HTR-8/SVneo (cell line): ENCODE measurements at regions not wholly inside any gene's neighbourhood (a gene's known extent, or its start where the extent isn't known, plus 50 kb on each side); places are given as distances from the start of the nearest gene placed in this dataset.

Source experiments
- DNase-seq: peaks from one replicate; pipeline ENCODE4 v3.0.0; 2011; ENCODE audit warnings: low spot score, mixed read lengths; ENCODE audit not compliant: insufficient read length
- FAIRE-seq: peaks from 2 replicates; lab custom pipeline; 2011; peaks lifted over from hg19 to GRCh38; lab: Jason Lieb, UNC

GRCh38 chr10:7507887-7508726 lies 97.3 kb upstream of the SFMBT2 start:
- FAIRE-seq (no peak), DNase-seq (no peak)

- no peak for FAIRE-seq
- DNase-seq, result no peak
Observed at GRCh38 chr10:7506571-7506970, 95.7 kb upstream of the SFMBT2 start.

- FAIRE-seq (no peak), DNase-seq (no peak)
Observed at GRCh38 chr10:7505196-7505595, 94.4 kb upstream of the SFMBT2 start.

DNA sequence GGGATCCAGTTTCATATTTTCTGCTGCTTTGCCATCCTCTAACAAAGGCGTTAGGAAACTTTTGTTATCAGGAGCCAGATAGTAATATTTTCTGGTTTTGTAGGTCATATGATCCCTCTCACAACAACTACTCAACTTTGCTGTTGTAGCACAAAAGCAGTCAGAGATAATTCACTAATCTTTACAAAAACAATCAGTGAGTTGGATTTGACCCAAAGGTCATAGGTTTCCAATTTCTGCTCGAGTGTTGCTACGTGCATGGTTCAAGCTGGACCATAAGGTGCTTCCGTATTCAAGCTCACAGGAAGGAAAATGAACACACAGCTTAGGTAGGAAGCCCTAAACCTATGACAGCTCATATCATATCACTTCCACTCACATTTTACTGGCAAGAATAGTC lies 92.4 kb upstream of the SFMBT2 start:
- DNase-seq, result no peak
- no peak for FAIRE-seq

- no peak for FAIRE-seq
Observed at GRCh38 chr10:7501157-7501556, 90.3 kb upstream of the SFMBT2 start.

GRCh38 chr10:7498111-7498510 lies 87.3 kb upstream of the SFMBT2 start:
- DNase-seq (no peak), FAIRE-seq (no peak)

More at GRCh38 chr10:7501157-7501556, 90.3 kb upstream of the SFMBT2 start:
- DNase-seq, result no peak

- FAIRE-seq (no peak), DNase-seq (no peak)
Observed at GRCh38 chr10:7493996-7494395, 83.2 kb upstream of the SFMBT2 start.

- DNase-seq (no peak), FAIRE-seq (no peak)
Observed at GRCh38 chr10:7492660-7493046, 81.8 kb upstream of the SFMBT2 start.

DNA sequence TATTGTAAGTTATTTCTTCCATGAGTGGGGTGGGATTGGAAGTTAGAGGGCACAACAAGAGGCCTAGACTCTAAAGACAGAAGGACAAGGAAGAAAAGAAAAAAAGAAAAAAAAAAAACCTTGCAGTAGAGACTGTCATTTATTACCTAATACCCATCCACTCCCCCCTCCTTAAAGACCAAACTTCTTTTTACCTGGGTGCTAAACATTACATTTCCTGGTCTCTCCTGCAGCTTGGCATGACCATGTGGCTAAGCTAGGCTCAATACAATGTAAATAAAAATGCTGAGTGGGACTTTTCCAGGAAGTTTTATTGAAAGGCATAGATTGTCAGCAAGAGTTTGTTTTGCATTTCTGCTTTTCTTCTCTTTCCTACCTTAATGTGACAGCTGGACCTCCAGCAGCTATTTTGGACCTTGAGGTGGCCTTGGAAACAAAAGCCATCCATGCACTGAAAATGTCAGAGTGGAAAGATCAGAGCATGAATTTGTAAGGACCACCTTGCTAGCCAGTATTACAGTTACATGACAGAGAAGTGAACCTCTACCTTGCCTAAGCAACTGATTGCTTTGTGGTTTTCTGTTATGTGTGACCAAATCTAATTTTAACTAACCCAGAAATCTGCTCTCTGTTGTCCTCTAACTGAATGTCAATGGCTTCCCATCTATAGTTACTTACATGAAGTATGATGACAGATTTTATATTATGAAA lies 81.3 kb upstream of the SFMBT2 start:
- DNase-seq (no peak), FAIRE-seq (no peak)

- DNase-seq (no peak), FAIRE-seq (no peak)
Observed at GRCh38 chr10:7491230-7491629, 80.4 kb upstream of the SFMBT2 start.

DNA sequence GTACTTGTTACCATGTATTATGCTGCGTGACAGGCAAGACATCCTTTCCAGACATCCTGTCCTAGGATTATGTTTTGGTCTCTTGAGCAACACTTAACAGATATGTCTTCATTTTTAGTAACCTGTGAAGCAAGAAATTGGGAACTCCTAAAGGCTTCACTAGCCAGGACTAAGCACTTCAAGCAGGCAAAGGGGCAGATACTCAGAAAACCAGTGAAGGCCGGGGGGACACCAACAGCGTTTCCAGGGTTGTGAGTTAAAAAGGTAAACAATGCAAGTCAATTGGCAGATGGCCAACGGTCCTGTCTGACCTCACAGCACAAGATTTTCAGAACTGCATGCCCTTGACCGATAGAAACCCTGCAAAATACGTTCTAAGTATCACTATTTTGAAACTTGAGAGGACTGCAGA lies 77.6 kb upstream of the SFMBT2 start:
- FAIRE-seq (no peak), DNase-seq (peak; percentile 12)

- FAIRE-seq, result no peak
Observed at GRCh38 chr10:7487528-7487927, 76.7 kb upstream of the SFMBT2 start.

GRCh38 chr10:7486528-7486927 lies 75.7 kb upstream of the SFMBT2 start:
- DNase-seq (no peak), FAIRE-seq (no peak)

More at GRCh38 chr10:7487528-7487927, 76.7 kb upstream of the SFMBT2 start:
- DNase-seq, result no peak

GRCh38 chr10:7485799-7486198 lies 75.0 kb upstream of the SFMBT2 start:
- no peak for DNase-seq
- FAIRE-seq, result no peak

- no peak for FAIRE-seq
- no peak for DNase-seq
Observed at GRCh38 chr10:7485244-7485556, 74.4 kb upstream of the SFMBT2 start.

GRCh38 chr10:7484456-7485243 lies 73.8 kb upstream of the SFMBT2 start:
- FAIRE-seq (no peak), DNase-seq (no peak)

GRCh38 chr10:7483848-7484247 lies 73.0 kb upstream of the SFMBT2 start:
- no peak for DNase-seq
- no peak for FAIRE-seq

DNA sequence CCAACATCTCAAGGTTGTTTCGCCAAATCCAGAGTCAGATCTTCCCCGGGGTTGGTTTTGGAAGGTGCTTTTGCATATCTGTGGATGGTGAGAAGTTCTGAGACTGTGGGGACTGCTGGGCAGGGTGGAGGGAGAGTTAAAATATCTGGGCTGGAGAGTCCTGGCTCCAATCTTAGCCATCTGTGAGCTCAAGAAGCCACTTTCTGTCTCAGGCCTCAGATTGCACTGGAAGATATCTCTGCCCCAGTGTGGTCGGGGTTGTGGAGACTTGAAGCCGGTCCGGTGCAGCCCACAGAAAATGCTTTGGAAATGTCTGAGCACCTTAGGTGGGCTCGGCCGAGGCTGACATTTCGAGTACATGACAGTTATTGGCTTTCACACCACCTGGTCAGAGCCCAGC lies 72.2 kb upstream of the SFMBT2 start:
- DNase-seq (no peak), FAIRE-seq (no peak)

DNA sequence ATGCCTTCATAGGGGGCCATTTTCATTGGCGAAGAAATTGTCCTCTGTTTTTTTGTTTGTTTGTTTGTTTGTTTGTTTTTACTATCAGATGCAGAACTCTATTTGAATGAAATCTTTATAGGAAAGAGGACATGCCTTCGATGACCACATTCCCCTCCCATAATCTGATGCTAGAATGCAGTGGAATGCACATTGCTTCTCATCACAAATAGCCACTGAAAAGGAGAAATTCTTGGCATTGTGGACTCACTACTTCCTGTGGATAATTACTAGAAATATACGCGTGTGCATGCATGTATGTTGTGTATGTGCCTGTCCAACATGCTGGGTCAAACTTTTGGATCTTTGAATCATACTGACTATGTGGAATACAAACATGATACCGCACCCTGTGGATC lies 70.5 kb upstream of the SFMBT2 start:
- FAIRE-seq, result no peak

GRCh38 chr10:7480742-7481367 lies 70.0 kb upstream of the SFMBT2 start:
- DNase-seq (no peak), FAIRE-seq (no peak)

More for the DNA sequence above, 70.5 kb upstream of the SFMBT2 start:
- DNase-seq, result no peak
